Endothelial cell of umbilical vein (primary cell): ENCODE measurements at regions not wholly inside any gene's neighbourhood (a gene's known extent, or its start where the extent isn't known, plus 50 kb on each side); places are given as distances from the start of the nearest gene placed in this dataset.

ENCODE experiments used
- BruUV-seq: library from RNA; stranded (reverse); fragments of 400-500 nt; replicated peaks from 2 replicates; lab custom pipeline; 2021; lab: Mats Ljungman, UMichigan
- CTCF ChIA-PET: fragments of 300-600, 350-600 bp; sonication (Branson Sonifier 250); formaldehyde crosslinking; loops from one replicate; lab custom pipeline; 2021; ENCODE audit warnings: antibody characterized with exemption, inconsistent platforms; lab: Charles Lee
- POLR2A ChIA-PET: fragments of 300-600, 350-600 bp; sonication (Branson Sonifier 250); formaldehyde crosslinking; loops from one replicate; lab custom pipeline; 2021; ENCODE audit warnings: antibody characterized with exemption, inconsistent platforms; lab: Charles Lee
- DNase-seq: peaks from one replicate; pipeline ENCODE4 v3.0.0-alpha.2; 2011; ENCODE audit warnings: low read depth, low spot score
- FAIRE-seq: peaks from 2 replicates; lab custom pipeline; 2011; peaks lifted over from hg19 to GRCh38; lab: Jason Lieb, UNC
- H2AFZ ChIP-seq: 2 replicates; pipeline ENCODE4 v1.6.0; 2012; ENCODE audit warnings: low read depth, low read length, control low read depth, inconsistent platforms
- H3K27ac ChIP-seq: 2 replicates; pipeline ENCODE4 v1.5.1; 2011; ENCODE audit warnings: low read depth, mild to moderate bottlenecking, control low read depth, low read length, moderate library complexity; ENCODE audit not compliant: insufficient read depth
- H3K27me3 ChIP-seq, 2 experiments: 2 replicates each; pipeline versions ENCODE4 v1.6.0 to v1.6.1; 2011; ENCODE audit warnings: low read length in 2 of 2, mixed read lengths in 1 of 2; ENCODE audit not compliant: control insufficient read depth in 2 of 2, insufficient read depth in 2 of 2
- H3K36me3 ChIP-seq, 2 experiments: 2 replicates in 1 of 2; 3 replicates in 1 of 2; pipeline ENCODE4 v1.5.1; 2011; ENCODE audit warnings: low read length in 2 of 2, mild to moderate bottlenecking in 1 of 2, moderate library complexity in 1 of 2; ENCODE audit not compliant: control insufficient read depth in 2 of 2, insufficient read depth in 2 of 2; ENCODE audit errors: extremely low read depth in 1 of 2
- H3K4me1 ChIP-seq: 3 replicates; pipeline ENCODE4 v1.5.1; 2011; ENCODE audit warnings: mild to moderate bottlenecking, low read length; ENCODE audit not compliant: control insufficient read depth, insufficient read depth; ENCODE audit errors: extremely low read depth
- H3K4me2 ChIP-seq: 2 replicates; pipeline ENCODE4 v1.6.1; 2011; ENCODE audit warnings: low read length, control low read depth, mixed read lengths; ENCODE audit not compliant: insufficient read depth
- H3K4me3 ChIP-seq, 3 experiments: fragments of 200-600 bp in 1 of 3; sonication (generic), shearing (Covaris generic) in 1 of 3; replicated peaks in 1 of 3; 2 replicates each; pipeline ENCODE4 v1.5.1; 2011 to 2016; ENCODE audit warnings: control low read depth in 3 of 3, low read length in 3 of 3, mild to moderate bottlenecking in 2 of 3, inconsistent platforms in 1 of 3, low read depth in 1 of 3, moderate library complexity in 1 of 3; ENCODE audit not compliant: insufficient read depth in 1 of 3
- H3K79me2 ChIP-seq: 2 replicates; pipeline ENCODE4 v1.6.0; 2012; ENCODE audit warnings: low read length, inconsistent platforms; ENCODE audit not compliant: control insufficient read depth, insufficient read depth
- H3K9ac ChIP-seq: replicated peaks from 2 replicates; pipeline ENCODE3; 2011; ENCODE audit warnings: low read length, control low read depth; ENCODE audit not compliant: insufficient read depth; ENCODE audit errors: extremely low read depth
- H3K9me1 ChIP-seq: replicated peaks from 3 replicates; pipeline ENCODE4 v1.6.0; 2011; ENCODE audit warnings: mild to moderate bottlenecking, low read length; ENCODE audit not compliant: control insufficient read depth, insufficient read depth; ENCODE audit errors: extremely low read depth
- H3K9me3 ChIP-seq: replicated peaks from 2 replicates; pipeline ENCODE4 v1.5.1; 2012; ENCODE audit warnings: low read length, inconsistent platforms; ENCODE audit not compliant: control insufficient read depth, insufficient read depth
- H4K20me1 ChIP-seq: replicated peaks from 2 replicates; pipeline ENCODE3; 2011; ENCODE audit warnings: mild to moderate bottlenecking, low read length; ENCODE audit not compliant: control insufficient read depth, insufficient read depth; ENCODE audit errors: extremely low read depth
- EZH2 ChIP-seq: IDR thresholded peaks from 2 replicates; pipeline ENCODE4 v1.6.1; 2012; ENCODE audit warnings: borderline replicate concordance, low read depth, mild to moderate bottlenecking, moderate library complexity, low read length, inconsistent platforms; ENCODE audit not compliant: severe bottlenecking
- FOS ChIP-seq: IDR thresholded peaks from 2 replicates; pipeline ENCODE4 v1.6.1; 2011; ENCODE audit warnings: mild to moderate bottlenecking, low read length, moderate library complexity, borderline replicate concordance; ENCODE audit not compliant: insufficient read depth
- GATA2 ChIP-seq: IDR thresholded peaks from 2 replicates; pipeline ENCODE4 v1.7.0; 2011; ENCODE audit warnings: low read depth, mild to moderate bottlenecking, moderate library complexity, mixed read lengths, low read length; ENCODE audit not compliant: insufficient read length, insufficient read depth
- JUN ChIP-seq: IDR thresholded peaks from 2 replicates; pipeline ENCODE4 v1.6.1; 2011; ENCODE audit warnings: borderline replicate concordance, low read depth; ENCODE audit not compliant: insufficient read length, insufficient read depth
- MYC ChIP-seq: IDR thresholded peaks from one replicate; pipeline ENCODE4 v1.6.1; 2011; ENCODE audit warnings: mild to moderate bottlenecking, low read depth, low read length
- POLR2A ChIP-seq: IDR thresholded peaks from 2 replicates; pipeline ENCODE4 v1.6.1; 2012; ENCODE audit warnings: low read depth, mild to moderate bottlenecking, control low read depth, low read length
- POLR2AphosphoS5 ChIP-seq: IDR thresholded peaks from 2 replicates; pipeline ENCODE4 v1.6.1; 2012; ENCODE audit warnings: low read depth, mild to moderate bottlenecking, control low read depth, low read length, moderate library complexity; ENCODE audit not compliant: insufficient read depth
- dilution Hi-C: fragments of 300-500 bp; cut with MboI; formaldehyde crosslinking; loops from one replicate; pipeline ENCODE4 v1.15.0; 2019; ENCODE audit warnings: low sequenced_read_pairs; ENCODE audit not compliant: extremely low pct_ligation_motif_present
- intact Hi-C: fragments of 100-400 bp; cut with micrococcal nuclease; formaldehyde crosslinking; loops from one replicate; pipeline ENCODE4 v1.10.0; 2022
- TF ChIP-seq, protein P1 (sequence below), 2 donors: IDR thresholded peaks; 1 replicate in 1 of 2; 2 replicates in 1 of 2; pipeline ENCODE4 v1.5.1; 2011; ENCODE audit warnings: low read length in 2 of 2, mild to moderate bottlenecking in 2 of 2, moderate library complexity in 2 of 2, control low read depth in 1 of 2, inconsistent platforms in 1 of 2, low read depth in 1 of 2; ENCODE audit not compliant: insufficient read depth in 1 of 2; ENCODE audit errors: extremely low read depth in 1 of 2
- TF ChIP-seq, protein P2 (sequence below): IDR thresholded peaks from 2 replicates; pipeline ENCODE4 v1.6.1; 2011; ENCODE audit not compliant: insufficient read depth, insufficient read length

DNA sequence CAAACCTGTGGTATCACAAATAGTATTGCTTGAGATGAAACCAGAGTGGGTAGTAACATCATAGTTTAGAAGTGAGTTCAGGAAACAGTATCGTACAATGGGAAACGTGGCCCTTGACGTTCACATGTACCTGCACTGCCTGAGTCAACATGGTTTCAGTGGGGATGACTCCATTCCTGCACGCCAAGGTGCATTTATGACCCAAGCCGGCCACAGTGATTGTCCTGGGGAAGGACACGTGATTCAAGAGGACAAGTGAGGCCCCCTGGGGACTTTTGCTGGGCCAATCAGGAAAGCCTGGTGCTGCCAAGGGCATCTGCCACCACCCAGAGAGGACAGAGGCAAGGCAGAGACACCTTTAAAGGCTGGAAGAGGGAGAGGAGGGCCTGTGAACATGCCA lies 119.2 kb downstream of the AXIN2 start:
- no peaks in the 10 kb centered on the region for H3K4me1 ChIP-seq
- no peak overlapping the region for H2AFZ ChIP-seq
- H3K27ac ChIP-seq: no peak overlapping the region
- DNase-seq (no peak), FAIRE-seq (no peak)
- no peaks in the 10 kb centered on the region for H4K20me1 ChIP-seq
- CTCF ChIA-PET: no interaction called here
- no TSS peak for BruUV-seq
- H3K79me2 ChIP-seq: no peaks in the 10 kb centered on the region
- POLR2A ChIA-PET: no interaction called here
- peaks cover 7 to 8% of the 10 kb centered on the region in 2 experiments for H3K27me3 ChIP-seq
- intact Hi-C loops: no loop called here
- TF ChIP-seq, protein P1, sequence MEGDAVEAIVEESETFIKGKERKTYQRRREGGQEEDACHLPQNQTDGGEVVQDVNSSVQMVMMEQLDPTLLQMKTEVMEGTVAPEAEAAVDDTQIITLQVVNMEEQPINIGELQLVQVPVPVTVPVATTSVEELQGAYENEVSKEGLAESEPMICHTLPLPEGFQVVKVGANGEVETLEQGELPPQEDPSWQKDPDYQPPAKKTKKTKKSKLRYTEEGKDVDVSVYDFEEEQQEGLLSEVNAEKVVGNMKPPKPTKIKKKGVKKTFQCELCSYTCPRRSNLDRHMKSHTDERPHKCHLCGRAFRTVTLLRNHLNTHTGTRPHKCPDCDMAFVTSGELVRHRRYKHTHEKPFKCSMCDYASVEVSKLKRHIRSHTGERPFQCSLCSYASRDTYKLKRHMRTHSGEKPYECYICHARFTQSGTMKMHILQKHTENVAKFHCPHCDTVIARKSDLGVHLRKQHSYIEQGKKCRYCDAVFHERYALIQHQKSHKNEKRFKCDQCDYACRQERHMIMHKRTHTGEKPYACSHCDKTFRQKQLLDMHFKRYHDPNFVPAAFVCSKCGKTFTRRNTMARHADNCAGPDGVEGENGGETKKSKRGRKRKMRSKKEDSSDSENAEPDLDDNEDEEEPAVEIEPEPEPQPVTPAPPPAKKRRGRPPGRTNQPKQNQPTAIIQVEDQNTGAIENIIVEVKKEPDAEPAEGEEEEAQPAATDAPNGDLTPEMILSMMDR (IDR thresholded peaks at IDR 0.05; ENCODE audit: extremely low read depth in 1 of 2, insufficient read depth in 1 of 2, low read depth in 1 of 2, low read length in 2 of 2): no peak
- TF ChIP-seq MYC: no peak
- TF ChIP-seq, protein P2, sequence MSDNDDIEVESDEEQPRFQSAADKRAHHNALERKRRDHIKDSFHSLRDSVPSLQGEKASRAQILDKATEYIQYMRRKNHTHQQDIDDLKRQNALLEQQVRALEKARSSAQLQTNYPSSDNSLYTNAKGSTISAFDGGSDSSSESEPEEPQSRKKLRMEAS: no peak
- TF ChIP-seq EZH2: no peak
- TF ChIP-seq FOS: no peak
- TF ChIP-seq JUN: no peak
- TF ChIP-seq POLR2AphosphoS5: no peak
- TF ChIP-seq POLR2A: no peak
- no peak for TF ChIP-seq GATA2
- no peak overlapping the region for H3K4me3 ChIP-seq
- dilution Hi-C loops: no loop called here
- no peaks in the 10 kb centered on the region for H3K9me3 ChIP-seq
- H3K4me2 ChIP-seq: no peak overlapping the region
- H3K36me3 ChIP-seq: no peaks in the 10 kb centered on the region
- no peaks in the 10 kb centered on the region for H3K9me1 ChIP-seq
- no peak overlapping the region for H3K9ac ChIP-seq
